ENCODE measurements at regions not wholly inside any gene's neighbourhood (a gene's known extent, or its start where the extent isn't known, plus 50 kb on each side); places are given as distances from the start of the nearest gene placed in this dataset.

DNA sequence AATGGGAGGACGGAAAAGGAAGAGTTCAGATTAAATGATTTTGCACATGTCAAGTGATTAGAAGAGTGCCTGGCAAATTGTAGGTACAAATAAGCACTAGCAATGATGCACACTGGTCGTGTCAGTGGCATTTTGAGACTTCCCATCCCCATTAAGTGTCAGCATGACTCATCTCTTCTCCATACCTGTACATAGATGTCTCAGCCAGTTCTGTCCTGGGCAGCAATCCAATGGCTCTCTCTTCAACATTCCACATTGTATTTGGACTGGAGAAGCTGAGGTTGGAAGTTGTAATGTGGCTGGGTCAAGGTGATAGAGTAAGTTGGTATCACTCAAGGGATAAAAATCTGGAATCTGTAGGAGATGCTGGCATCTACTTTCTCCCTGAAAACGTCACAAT, 742.7 kb downstream of the VRK1 start:
- DNase-seq = no peak

DNA sequence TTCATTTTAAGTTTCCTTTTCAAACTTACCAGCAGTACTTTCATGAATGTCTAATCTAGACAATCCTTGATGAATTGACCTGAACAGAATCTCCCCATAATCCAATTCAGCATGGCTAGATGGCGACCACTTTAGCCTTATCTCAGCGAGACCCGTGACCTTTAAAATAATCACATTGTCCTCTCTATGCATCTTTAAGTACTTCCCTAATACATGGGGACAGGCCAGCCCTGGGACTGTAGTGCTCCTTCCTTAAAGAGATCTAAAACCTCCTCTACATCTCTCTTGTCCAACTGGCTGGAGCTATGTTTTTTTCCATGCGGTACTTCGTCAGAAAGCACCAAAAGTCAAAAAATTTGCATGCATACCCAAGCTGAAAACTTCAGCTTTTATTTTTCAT, 746.0 kb downstream of the VRK1 start:
- DNase-seq = no peak

DNA sequence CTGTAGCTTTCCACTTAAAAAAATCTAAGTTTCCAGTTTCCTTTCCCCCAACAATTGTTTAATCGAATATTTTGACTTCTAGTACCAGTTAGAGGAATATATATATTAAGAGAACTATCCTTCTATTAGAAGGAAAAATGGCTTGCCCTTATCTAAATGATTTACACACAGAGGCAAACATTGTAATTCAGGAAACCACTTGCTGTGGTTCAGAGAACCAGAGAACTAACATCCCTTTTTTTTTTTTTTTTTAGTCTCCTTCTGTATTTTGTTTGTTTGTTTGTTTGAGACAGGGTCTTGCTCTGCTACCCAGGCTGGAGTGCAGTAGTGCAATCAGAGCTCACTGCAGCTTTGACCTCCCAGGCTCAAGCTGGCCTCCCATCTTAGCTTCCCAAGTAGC, 746.6 kb downstream of the VRK1 start:
- DNase-seq = no peak

DNA sequence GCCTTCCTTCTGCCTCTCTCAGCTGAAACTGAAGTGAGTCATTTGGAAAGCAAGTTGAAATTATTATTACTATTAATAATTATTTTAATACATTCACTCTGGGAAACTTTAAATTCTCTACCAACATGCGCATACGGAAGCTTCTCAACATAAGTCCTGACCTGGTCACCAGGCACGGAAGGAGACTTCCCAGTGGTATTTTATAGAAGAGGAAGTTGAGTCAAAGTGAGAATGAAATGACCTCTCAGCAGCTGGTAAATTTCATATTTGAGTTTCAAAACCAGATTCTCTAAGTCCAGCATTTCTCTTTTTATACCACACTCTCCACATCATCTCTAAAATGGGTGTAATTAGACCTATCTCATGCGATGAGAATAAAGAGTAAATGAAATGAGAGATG, 747.4 kb downstream of the VRK1 start:
- DNase-seq = no peak

DNA sequence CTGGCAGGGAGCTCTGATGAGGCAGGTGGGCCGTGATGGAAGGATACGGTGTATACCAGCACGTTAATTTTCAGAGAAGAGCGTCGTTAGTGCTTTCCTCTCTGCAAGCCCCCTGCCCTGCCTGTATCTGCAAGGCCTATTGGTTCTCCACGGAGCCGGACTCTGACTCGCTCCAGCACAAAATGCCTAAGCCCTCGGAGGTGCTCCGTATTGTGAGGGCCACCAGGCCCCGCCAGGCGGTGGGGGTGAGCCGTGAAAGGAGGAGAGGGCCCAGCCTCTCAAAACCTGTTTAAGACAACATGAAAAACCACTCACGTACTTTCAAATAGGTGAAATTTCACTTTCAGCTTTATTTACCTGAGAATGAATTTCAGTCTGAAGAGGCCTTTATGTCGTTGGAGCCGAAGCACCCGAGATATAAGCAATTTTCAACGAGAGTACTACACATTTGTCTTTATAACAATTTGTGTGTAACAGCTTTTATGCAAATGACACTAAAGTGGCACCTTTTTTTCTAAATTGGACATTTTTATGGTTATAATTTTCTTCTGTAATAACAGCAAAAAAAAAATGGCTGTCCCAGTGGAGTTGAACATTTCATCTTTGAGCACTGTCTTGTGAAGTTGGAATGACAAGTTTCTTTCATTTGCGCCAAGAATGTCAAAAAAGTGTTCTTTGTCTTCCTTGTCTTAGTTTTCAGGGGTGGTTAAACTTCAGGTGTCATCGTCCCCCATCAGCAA, 749.5 kb downstream of the VRK1 start:
- DNase-seq = no peak

DNA sequence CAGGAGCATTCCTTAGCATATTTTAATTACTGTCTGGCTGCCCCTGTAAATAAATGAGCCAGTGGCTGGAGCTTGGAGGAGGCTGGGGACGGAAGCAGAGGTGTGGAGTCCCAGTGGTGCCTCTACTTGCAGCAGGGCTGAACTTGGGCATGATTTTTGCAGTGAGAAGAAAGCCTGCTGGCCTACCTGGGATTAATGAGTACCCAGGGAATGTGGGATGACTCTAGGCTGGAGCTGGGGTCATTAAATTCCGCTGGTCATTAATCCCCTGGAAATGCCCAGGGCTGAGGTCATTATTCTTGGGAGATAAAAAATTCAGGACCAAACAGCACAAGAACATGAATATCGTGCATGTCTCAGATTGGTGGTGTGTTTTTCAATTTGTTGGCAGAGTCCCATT, 753.3 kb downstream of the VRK1 start:
- no peak for DNase-seq

DNA sequence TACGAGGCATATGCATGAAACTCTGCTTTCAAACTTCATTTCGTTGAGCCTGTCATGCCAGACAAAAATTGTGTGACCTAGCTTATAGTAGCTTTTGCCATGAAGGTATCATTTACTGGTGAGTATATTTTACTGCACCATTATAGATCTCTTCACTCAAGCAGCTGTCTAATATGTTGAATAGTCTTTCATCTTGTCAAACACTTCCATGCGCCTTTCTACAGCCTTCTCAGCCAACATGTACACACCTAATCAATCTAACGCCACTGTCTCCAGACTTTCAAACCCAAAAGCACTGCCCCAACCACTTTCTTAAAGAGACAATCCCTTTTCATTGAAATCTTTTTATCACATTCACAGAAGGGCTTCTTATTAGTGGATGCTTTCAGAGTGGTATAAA, 757.4 kb downstream of the VRK1 start:
- DNase-seq = no peak

DNA sequence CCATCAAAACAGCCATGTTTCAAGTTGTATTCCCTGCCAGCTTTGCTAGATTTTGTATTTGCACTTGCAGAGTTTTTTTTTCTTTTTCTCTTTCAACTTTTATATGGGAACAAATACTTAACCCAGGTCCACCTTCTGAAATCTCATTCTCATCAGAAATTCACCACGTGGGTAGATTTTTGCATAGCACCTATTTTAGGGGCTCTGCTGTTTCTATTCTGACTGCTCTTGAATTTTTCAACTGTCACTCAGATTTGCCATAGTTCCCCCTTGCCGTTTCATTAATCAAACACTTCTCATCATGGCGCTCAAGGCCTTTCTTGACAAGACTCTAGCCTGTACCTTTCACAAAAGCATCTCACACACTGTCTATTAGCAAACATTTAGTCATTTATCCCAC, 767.2 kb downstream of the VRK1 start:
- no peak for DNase-seq

DNA sequence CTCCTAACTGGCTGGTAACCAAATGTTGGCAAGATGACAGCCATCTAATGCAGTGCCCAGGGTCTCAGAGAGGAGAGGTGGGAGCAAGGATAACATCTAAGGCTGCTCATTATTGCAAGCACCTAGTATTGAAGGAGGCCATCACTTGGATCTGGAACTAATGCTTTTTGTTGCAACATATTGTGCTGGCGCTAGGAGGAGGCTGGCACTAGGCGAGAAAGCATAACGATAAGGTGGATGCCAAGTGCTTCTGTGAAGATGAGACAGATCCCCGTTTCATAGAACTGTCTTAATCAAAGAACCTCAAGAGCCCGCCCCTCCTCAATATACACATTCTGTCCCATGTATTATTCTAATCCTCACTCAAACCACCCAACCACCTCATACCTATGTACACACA, 774.0 kb downstream of the VRK1 start:
- DNase-seq = no peak

DNA sequence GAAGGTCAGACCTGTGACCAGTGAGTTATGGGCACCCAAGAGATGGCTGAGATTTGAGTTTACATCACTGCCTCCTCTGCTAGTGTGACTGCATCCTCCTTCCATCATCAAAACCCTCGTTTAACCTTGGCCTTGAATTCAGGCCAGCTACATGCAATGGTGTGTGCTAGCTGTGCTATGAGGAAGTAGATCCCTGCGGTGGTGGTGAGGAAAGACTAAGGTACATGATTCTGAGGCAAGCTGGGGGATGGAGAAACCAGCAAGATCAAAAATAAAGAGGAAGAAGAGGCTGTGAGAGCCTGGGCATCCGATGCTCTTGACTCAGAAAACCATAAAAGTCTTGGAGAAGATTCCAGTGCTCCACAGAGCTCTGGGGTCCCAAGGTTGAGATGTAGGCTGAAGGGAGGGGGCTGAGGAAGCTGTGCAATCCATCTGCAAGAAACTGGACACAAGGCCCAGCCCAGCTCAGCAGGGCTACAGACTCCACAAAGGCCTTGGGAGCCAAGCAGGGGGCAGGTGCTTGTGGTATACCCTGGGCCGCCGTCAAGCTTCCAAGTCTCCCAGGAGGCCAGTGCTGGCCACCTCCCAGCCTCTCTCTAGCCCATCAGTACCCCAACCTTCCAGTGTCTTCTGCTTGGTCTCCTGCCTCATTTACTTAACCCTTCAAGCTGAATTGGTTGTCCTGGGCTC, 774.8 kb downstream of the VRK1 start:
- DNase-seq = no peak

DNA sequence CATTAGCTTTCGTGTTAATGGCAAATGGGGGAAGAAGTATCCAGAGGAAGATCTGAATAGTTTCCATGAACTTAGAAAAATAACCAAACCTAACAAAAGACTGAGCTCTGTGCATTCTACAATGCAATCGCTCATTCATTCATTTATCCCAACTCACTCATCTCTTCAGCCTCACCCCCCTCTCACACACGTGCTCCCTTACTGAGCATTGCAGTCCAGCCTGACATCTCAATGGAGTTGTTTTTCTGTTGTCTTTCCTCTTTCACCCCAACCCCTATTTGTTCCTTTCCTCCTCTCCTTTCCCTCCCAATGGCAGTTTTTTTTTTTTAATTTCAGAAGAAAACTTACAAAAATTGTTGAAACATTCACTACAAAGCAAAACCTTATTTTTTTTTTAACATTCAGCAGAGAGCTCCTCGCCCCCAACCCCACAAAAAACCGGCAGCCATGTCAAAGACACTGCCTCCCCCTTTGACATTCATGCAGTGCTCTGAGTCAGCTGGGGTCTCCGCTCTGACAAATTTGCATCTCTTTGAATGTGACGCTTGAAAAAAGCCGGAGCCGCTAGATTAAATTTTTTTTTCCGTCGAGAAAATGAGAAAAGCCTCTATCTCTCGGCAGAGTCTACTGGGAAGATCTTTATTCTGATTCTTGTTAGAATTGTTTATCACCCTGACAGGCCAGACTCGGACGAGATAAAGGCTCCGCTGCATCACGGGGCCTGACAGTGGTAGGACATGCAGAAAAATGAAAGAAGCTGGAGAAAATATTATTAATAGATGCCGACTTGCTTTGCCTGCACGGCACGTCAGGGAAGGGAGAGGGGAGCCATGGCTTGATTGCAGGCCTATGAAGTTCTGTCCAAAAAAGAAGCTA, 775.6 kb downstream of the VRK1 start:
- no peak for DNase-seq

DNA sequence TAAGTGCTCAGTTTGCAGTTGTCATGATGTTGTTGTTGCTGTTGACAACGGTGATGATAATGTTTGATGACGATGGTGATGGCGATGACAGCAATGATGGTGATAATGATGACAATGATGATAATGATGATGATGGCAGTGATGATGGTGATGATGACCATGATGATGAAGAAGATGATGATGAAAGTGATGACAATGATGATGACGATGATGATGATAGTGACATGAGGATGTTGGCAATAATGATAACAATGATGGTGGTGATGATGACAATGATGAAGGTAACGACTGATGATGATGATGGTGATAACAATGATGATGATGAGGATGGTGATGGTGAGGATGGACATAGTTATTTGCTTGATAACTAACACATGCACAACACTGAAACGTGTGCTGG, 778.5 kb downstream of the VRK1 start:
- DNase-seq = no peak

DNA sequence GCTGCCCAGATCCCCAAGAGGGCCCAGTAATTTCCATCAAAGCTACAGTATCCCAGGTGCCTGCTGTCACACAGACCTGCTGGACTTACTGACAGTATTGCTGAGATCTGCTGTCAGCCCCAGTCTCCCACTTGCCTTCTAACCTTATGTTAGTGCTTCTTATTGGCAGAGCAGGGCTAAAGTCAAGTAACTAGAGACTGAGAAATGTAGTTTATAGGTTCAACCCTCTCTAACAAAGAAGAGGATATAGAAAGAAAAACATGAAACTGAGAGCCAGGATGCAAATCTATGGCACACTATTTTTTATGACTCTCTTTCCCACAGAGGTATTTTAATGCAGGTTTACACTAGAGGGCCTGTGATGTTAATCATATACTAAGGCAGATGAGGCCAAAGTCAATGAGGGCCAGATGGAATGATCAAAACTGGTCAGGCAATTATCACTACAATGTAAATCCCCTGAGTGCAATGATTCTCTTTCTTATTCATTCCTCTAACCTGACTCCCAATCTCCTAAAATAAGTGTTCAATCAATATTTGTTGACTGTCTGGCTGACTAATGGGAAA, 781.9 kb downstream of the VRK1 start:
- DNase-seq = no peak

DNA sequence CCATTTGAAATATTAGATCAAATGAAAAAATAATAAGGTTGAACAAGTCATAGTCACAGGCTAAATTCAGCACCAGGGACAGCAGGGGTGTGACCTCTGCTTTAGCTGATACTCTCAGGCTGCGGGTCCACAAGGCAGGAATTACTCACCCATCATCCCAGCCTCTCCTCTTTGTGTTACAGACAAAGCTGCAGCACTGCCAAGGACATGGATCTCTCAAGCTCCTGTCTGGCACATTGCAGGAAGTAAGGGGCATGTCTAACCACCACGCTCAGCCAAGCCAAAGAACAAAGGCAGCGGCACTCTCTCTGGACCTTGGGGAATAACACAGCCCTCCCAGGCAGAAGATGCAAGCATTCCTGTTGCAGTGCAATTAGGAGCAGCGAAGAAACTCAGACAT, 783.8 kb downstream of the VRK1 start:
- DNase-seq = no peak

DNA sequence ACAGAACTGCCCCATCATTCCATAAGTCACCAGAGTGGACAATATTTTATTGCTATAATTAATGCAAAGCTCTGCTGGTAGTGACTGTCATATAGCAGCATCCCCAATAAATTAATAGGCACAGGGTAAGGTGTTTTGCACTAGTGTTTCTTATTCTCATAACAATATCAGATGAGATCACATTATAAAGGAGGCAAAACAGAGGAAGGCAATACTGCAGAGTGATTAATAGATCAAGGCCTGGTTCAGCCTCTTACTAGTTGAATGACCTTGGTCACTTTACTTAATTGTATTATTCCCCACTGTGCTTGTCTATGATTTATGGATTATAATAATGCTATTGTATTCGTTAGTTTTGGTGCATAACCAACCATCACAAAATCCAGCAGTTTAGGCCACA, 784.8 kb downstream of the VRK1 start:
- no peak for DNase-seq

DNA sequence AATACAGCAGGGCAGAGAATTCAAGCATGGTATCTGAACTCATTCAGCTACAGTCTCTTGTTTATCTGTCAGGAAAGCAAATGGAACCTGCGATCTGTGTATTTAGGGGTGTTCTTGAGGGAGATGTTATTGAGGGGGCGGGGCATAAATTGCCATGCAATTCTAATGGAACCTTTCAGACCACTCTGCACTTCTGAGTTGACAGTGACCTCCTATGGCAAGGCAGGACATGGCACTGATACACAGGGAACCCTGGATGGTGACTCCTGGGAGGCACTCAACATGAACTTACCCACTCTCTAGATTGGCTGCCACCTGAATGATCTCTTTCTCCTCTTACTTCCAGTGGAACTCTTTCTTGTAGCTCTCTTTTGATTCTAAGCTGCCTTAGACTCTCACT, 787.3 kb downstream of the VRK1 start:
- no peak for DNase-seq

DNA sequence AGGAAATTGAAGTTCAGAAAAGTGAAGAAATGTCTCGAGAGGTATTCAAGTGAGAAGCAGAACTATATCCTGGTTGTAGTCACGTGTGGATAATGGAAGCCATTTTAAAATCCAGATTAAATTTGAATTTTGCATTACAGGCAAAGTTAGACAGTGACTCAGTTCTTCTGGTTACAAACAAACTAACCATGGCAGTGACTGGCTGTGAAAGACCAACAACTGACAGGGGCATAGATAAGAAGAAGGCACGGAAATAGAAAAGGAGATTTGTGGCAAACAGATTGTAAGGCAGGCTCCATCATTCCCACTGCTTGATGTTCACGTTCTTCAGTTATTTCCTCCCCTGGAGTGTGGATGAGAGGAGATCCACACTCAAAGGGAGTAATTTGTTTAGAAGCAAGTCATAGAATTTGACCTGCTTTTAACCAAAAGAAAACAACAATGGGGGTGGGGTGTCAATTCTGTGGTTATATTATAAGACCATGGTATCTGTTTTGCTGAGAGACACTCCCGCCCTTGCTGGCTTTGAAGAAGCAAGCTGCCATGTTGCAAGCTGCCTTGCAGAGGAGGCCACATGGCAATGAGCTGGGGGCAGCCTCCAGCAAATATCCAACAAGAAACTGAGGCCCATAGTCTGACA, 795.3 kb downstream of the VRK1 start:
- DNase-seq = no peak

DNA sequence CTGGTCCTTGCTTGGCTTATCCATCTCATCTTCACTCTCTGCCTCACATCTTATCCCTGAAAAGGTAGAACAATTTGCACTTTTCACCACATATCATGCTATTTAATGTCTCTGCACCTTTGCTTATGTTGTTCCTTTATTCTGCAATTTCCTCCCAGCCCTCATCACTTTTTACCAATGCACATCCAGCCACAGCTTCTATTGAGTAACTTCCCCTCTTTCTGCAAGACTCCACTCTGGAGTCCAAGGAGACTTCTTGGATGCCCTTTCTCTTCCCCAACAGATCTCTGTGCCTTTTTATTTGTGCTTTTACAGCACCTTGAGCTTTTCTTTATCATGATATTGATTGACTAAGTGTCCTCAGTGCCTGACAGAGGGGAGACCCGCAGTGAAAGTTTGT, 797.1 kb downstream of the VRK1 start:
- no peak for DNase-seq

DNA sequence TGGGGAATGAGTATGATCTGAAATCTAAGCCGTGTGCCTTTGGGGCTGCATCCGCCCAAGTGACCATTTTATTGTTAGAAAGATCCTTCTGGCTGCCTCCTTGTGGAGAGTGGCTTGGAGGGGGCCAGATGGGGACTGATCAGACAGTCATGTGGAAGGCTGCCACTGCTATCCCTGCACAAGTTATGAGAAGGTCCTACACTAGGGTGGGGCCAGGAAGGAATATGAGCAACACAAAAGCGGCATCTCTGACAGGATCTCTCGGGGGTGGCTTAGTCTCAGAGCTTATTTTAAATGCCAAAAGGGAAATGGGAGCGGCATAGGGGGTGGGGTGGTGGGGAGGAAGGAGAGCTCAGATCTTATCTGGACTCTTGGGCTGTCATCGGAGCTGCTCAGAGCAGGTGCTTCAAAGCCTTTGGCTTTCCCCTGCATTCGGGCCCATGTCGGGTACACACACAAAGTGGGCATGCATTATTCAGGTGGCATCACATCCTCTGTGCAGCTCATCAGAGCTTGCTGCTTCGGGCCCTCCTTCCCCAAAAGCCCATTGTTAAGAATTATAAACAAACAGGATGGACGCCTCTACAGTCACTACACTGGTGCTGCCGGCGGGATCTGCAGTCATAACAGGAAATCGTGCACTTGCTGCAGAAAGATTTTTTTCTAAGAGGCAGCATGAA, 805.4 kb downstream of the VRK1 start:
- no peak for DNase-seq

DNA sequence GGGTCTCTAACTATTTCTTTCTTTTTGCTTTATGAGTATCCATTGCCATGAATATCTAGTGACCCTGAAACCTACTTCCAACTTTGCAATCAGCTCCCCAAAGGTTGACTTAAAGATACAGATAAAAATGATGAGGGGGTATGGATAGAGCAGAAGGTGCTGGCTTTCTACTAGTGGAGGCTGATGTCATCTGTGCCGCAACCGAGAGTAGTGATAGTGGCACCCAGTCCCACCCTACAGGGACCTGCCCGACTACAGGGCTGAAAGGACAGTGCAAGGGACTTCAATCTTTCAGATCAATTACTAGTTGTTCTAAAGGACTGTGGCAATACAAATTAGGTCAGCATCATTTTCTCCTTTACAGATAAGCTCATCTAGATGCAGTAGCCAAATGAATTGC, 806.0 kb downstream of the VRK1 start:
- DNase-seq = no peak

DNA sequence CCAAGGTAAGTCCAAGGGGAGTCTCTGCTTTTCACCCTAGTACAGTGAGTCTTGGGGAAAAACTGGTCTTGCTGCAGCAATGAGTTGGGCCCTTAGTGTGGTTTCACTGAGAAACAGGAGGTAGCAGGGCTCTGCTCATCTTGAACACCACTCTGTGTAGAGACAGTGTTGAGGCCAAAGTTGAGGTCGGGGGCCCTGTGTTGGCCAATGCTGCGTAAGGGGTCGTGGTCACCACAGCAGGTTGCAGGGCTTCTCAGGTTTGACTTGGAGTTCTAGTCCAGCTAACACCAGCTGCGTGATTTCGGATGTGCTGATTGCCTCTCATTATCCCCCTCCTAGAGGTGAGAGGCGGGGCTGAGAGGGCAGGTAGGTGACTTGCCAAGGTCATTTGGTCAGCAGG, 807.5 kb downstream of the VRK1 start:
- DNase-seq = no peak

DNA sequence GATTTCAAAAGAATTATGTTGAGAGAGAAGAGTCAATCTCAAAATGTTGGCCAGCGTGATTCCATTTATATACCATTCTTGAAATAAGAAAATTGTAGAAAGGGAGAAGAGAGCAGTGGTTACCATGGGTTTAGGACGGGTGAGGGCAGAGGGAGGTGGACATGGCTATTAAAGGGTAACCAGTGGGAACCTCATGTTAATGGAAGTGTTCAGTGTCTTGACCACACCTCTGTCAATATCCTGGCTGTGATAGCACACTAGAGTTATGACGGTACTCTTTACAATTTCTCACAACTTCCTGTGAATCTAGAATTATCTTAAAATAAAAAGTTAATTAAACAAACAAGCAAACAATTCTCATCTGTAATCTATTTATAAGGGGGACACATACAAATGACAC, 821.2 kb downstream of the VRK1 start:
- no peak for DNase-seq
